ENCODE measurements at regions not wholly inside any gene's neighbourhood (a gene's known extent, or its start where the extent isn't known, plus 50 kb on each side); places are given as distances from the start of the nearest gene placed in this dataset.

DNA sequence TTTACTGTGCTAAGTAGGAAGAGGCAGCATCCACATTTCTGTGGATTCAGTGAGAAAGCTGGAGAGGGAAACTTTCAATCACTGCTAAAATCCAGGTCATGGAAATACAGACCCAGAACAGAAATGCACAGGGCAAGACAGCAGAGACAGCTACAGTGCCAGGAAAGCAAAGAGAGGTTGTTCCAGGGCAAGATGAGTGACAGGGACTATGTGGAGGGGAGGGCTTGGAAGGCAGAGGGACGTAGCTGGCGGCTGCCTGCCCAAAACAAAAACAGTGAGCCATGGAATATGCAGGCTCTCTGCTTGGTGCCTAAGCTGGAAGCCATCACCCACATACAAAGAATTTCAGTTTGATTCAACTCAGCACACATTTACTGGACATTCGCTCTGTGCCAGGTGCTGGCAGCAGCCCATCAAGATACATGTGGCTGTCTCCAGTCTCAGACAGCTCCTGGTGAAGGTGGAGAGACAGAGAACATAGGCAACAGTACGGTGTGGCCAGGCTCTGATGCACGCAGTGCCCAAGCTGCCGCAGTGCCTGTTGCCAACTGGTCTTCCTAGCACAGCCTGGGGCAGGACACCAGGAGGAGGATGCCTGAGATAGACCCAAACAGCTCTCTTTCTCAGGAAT is 88.7 kb downstream of the AIPL1 start:
- DNase-seq (ENCODE audit: low read depth): no peak
- in situ Hi-C loops (cut with HindIII; ENCODE audit: low sequenced_read_pairs): no loop called here
- no peak overlapping the region for H3K4me3 ChIP-seq (ENCODE audit: low read depth, low read length)
- TF ChIP-seq, protein P1, sequence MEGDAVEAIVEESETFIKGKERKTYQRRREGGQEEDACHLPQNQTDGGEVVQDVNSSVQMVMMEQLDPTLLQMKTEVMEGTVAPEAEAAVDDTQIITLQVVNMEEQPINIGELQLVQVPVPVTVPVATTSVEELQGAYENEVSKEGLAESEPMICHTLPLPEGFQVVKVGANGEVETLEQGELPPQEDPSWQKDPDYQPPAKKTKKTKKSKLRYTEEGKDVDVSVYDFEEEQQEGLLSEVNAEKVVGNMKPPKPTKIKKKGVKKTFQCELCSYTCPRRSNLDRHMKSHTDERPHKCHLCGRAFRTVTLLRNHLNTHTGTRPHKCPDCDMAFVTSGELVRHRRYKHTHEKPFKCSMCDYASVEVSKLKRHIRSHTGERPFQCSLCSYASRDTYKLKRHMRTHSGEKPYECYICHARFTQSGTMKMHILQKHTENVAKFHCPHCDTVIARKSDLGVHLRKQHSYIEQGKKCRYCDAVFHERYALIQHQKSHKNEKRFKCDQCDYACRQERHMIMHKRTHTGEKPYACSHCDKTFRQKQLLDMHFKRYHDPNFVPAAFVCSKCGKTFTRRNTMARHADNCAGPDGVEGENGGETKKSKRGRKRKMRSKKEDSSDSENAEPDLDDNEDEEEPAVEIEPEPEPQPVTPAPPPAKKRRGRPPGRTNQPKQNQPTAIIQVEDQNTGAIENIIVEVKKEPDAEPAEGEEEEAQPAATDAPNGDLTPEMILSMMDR (IDR thresholded peaks at IDR 0.05; ENCODE audit: low read depth, low read length, missing control alignments): no peak

DNA sequence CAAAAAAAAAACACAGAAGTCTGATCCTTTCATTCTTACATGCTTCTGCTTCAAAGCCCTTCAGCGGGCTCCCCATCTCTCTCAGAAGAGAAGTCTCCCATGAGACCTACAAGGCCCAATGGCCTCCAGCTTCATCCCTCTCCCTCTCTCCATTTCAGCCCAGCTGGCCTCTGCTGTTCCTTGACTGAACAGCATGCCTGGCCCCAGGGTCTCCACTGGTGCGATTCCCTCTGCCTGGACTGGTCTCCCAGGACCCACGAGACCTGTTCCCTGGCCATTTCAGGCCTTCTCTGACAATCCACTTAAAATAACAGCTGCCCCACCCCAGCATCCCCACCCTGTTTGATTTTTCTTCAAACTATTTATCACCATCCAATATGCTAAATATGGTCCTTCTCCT is 91.2 kb downstream of the AIPL1 start:
- DNase-seq (ENCODE audit: low read depth): no peak
- in situ Hi-C loops (cut with HindIII; ENCODE audit: low sequenced_read_pairs): no loop called here
- TF ChIP-seq, protein P1 (IDR thresholded peaks at IDR 0.05; ENCODE audit: low read depth, low read length, missing control alignments): no peak
- no peak overlapping the region for H3K4me3 ChIP-seq (ENCODE audit: low read depth, low read length)

DNA sequence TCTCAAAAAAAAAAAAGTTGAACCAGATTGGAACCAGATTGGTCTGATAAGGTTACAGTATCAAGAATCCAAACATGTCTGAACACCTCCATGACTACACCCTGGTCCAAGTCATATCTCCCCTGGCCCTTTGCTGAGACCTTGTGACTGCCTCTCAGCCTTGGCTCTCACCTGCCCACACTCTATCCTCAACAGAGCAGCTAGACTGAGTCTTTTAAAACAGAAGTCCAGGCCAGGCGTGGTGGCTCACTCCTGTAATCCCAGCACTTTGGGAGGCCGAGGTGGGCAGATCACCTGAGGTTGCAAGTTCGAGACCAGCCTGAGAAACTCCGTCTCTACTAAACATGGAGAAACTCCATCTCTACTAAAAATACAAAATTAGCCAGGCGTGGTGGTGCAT is 91.7 kb downstream of the AIPL1 start:
- in situ Hi-C loops (cut with HindIII; ENCODE audit: low sequenced_read_pairs): no loop called here
- no peak overlapping the region for H3K4me3 ChIP-seq (ENCODE audit: low read depth, low read length)
- DNase-seq (ENCODE audit: low read depth): no peak
- TF ChIP-seq, protein P1 (IDR thresholded peaks at IDR 0.05; ENCODE audit: low read depth, low read length, missing control alignments): no peak

- DNase-seq (ENCODE audit: low read depth): no peak
- H3K4me3 ChIP-seq (ENCODE audit: low read depth, low read length): no peak overlapping the region
- TF ChIP-seq, protein P1 (IDR thresholded peaks at IDR 0.05; ENCODE audit: low read depth, low read length, missing control alignments): no peak
- in situ Hi-C loops (cut with HindIII; ENCODE audit: low sequenced_read_pairs): no loop called here
Measured at GRCh38 chr17:6340708-6341107, 94.2 kb downstream of the AIPL1 start.

- TF ChIP-seq, protein P1 (IDR thresholded peaks at IDR 0.05; ENCODE audit: low read depth, low read length, missing control alignments): no peak
- no peak overlapping the region for H3K4me3 ChIP-seq (ENCODE audit: low read depth, low read length)
- in situ Hi-C loops (cut with HindIII; ENCODE audit: low sequenced_read_pairs): no loop called here
- DNase-seq (ENCODE audit: low read depth): no peak
Measured at GRCh38 chr17:6334386-6334785, 100.5 kb downstream of the AIPL1 start.

DNA sequence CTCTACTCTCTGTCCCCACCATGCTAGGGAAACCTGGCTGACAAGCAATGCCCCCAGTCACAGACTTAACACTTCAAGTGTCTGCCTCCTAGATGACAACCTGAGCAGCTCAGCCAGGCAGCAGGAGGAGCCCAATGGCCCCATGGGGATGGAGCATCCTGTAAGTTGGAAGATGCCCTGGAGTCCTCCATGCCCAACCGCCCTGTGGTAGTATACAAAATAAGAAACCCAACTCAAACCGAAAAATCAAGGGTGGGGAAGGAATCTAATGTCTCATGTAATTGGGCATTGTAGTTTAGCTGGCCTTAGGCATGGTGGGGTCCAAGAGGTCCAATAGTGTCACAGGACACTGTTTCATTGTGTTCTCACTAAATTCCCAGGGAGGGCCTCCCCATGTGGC is 104.0 kb downstream of the AIPL1 start:
- in situ Hi-C loops (cut with HindIII; ENCODE audit: low sequenced_read_pairs): no loop called here
- H3K4me3 ChIP-seq (ENCODE audit: low read depth, low read length): no peak overlapping the region
- no peak for DNase-seq (ENCODE audit: low read depth)
- TF ChIP-seq, protein P1 (IDR thresholded peaks at IDR 0.05; ENCODE audit: low read depth, low read length, missing control alignments): no peak
